H9 (cell line): ENCODE measurements at regions not wholly inside any gene's neighbourhood (a gene's known extent, or its start where the extent isn't known, plus 50 kb on each side); places are given as distances from the start of the nearest gene placed in this dataset.

Experiments used
- DNase-seq: peaks from one replicate; pipeline ENCODE4 v3.0.0-alpha.2; 2017
- H2AFZ ChIP-seq: one replicate; pipeline ENCODE4 v1.6.1; 2013; ENCODE audit warnings: mild to moderate bottlenecking, low read length, control low read depth, moderate library complexity
- H2AK5ac ChIP-seq: 2 replicates; pipeline ENCODE4 v1.6.1; 2013; ENCODE audit warnings: low read length, control low read depth, mixed read lengths; ENCODE audit not compliant: insufficient read length
- H2BK120ac ChIP-seq: one replicate; pipeline ENCODE4 v1.6.1; 2013; ENCODE audit warnings: low read depth, mild to moderate bottlenecking, low read length, control low read depth, inconsistent platforms; ENCODE audit not compliant: poor library complexity, severe bottlenecking
- H2BK12ac ChIP-seq: 2 replicates; pipeline ENCODE4 v1.6.1; 2013; ENCODE audit warnings: low read length, control low read depth, mixed read lengths, low read depth; ENCODE audit not compliant: insufficient read length
- H2BK15ac ChIP-seq: 2 replicates; pipeline ENCODE4 v1.6.1; 2013; ENCODE audit warnings: low read depth, low read length, control low read depth
- H2BK20ac ChIP-seq: one replicate; pipeline ENCODE4 v1.6.1; 2013; ENCODE audit warnings: low read depth, mild to moderate bottlenecking, low read length, control low read depth, inconsistent platforms; ENCODE audit not compliant: poor library complexity, severe bottlenecking
- H2BK5ac ChIP-seq: 2 replicates; pipeline ENCODE4 v1.6.1; 2013; ENCODE audit warnings: low read length, control low read depth, mixed read lengths; ENCODE audit not compliant: insufficient read length
- H3K14ac ChIP-seq: 2 replicates; pipeline ENCODE4 v1.6.1; 2013; ENCODE audit warnings: low read length, control low read depth; ENCODE audit not compliant: insufficient read depth
- H3K18ac ChIP-seq: 2 replicates; pipeline ENCODE4 v1.6.1; 2013; ENCODE audit warnings: low read depth, mild to moderate bottlenecking, mixed read lengths, low read length, control low read depth; ENCODE audit not compliant: insufficient read length
- H3K23ac ChIP-seq: 2 replicates; pipeline ENCODE4 v1.6.1; 2013; ENCODE audit warnings: low read length, control low read depth, mixed read lengths, low read depth; ENCODE audit not compliant: insufficient read length
- H3K23me2 ChIP-seq: 2 replicates; pipeline ENCODE4 v1.6.1; 2013; ENCODE audit warnings: low read depth, mild to moderate bottlenecking, mixed read lengths, low read length, control low read depth; ENCODE audit not compliant: insufficient read length, poor library complexity, severe bottlenecking
- H3K27ac ChIP-seq: 2 replicates; pipeline ENCODE4 v1.5.1; 2013; ENCODE audit warnings: low read length, control low read depth, mixed read lengths, low read depth; ENCODE audit not compliant: insufficient read length
- H3K27me3 ChIP-seq: 2 replicates; pipeline ENCODE4 v1.6.1; 2013; ENCODE audit warnings: low read length, control low read depth, inconsistent platforms; ENCODE audit not compliant: insufficient read depth
- H3K4ac ChIP-seq: 2 replicates; pipeline ENCODE4 v1.6.1; 2013; ENCODE audit warnings: low read depth, mild to moderate bottlenecking, control low read depth, inconsistent platforms, low read length, moderate library complexity
- H3K4me1 ChIP-seq: 2 replicates; pipeline ENCODE4 v1.6.1; 2013; ENCODE audit warnings: low read length, control low read depth, inconsistent platforms; ENCODE audit not compliant: insufficient read depth
- H3K4me2 ChIP-seq: 2 replicates; pipeline ENCODE4 v1.6.1; 2013; ENCODE audit warnings: low read length, control low read depth, mixed read lengths; ENCODE audit not compliant: insufficient read length, insufficient read depth
- H3K56ac ChIP-seq: 2 replicates; pipeline ENCODE4 v1.6.1; 2013; ENCODE audit warnings: low read depth, mild to moderate bottlenecking, mixed read lengths, low read length, control low read depth; ENCODE audit not compliant: insufficient read length
- H3K79me1 ChIP-seq: 2 replicates; pipeline ENCODE4 v1.6.1; 2013; ENCODE audit warnings: low read depth, mild to moderate bottlenecking, moderate library complexity, low read length, control low read depth, inconsistent platforms; ENCODE audit not compliant: insufficient read depth, poor library complexity, severe bottlenecking
- H3K79me2 ChIP-seq: 2 replicates; pipeline ENCODE4 v1.6.1; 2013; ENCODE audit warnings: low read length, control low read depth, inconsistent platforms; ENCODE audit not compliant: insufficient read depth
- H3K9ac ChIP-seq: 2 replicates; pipeline ENCODE4 v1.6.1; 2013; ENCODE audit warnings: low read length, control low read depth, mixed read lengths; ENCODE audit not compliant: insufficient read length; ENCODE audit errors: extremely low read depth
- H3K9me3 ChIP-seq: one replicate; pipeline ENCODE4 v1.6.1; 2013; ENCODE audit warnings: low read depth, low read length, inconsistent platforms; ENCODE audit not compliant: control insufficient read depth
- H3T11ph ChIP-seq: one replicate; pipeline ENCODE4 v1.6.1; 2013; ENCODE audit warnings: mild to moderate bottlenecking, low read length, control low read depth, inconsistent platforms
- H4K20me1 ChIP-seq: one replicate; pipeline ENCODE4 v1.6.1; 2013; ENCODE audit not compliant: control insufficient read depth, insufficient read length, insufficient read depth
- H4K5ac ChIP-seq: 2 replicates; pipeline ENCODE4 v1.6.1; 2013; ENCODE audit warnings: low read depth, mild to moderate bottlenecking, mixed read lengths, low read length, control low read depth; ENCODE audit not compliant: insufficient read length
- H4K8ac ChIP-seq: replicated peaks from 2 replicates; pipeline ENCODE4 v1.6.1; 2013; ENCODE audit warnings: low read length, control low read depth, mixed read lengths, low read depth; ENCODE audit not compliant: insufficient read length
- H4K91ac ChIP-seq: 2 replicates; pipeline ENCODE4 v1.6.1; 2013; ENCODE audit warnings: low read depth, mild to moderate bottlenecking, moderate library complexity, mixed read lengths, low read length, control low read depth; ENCODE audit not compliant: insufficient read length
- H3K27ac Mint-ChIP-seq, 3 experiments: 2 replicates in 2 of 3; 3 replicates in 1 of 3; pipeline ENCODE4 v1.8.0; 2020 to 2021; ENCODE audit warnings: mixed read lengths in 3 of 3, mild to moderate bottlenecking in 1 of 3, moderate library complexity in 1 of 3
- H3K27me3 Mint-ChIP-seq: 2 replicates; pipeline ENCODE4 v1.8.0; 2021; ENCODE audit warnings: low read depth, mild to moderate bottlenecking, moderate library complexity, mixed read lengths
- H3K36me3 Mint-ChIP-seq, 3 experiments: 2 replicates in 2 of 3; 3 replicates in 1 of 3; pipeline ENCODE4 v1.8.0; 2020 to 2021; ENCODE audit warnings: low read depth in 3 of 3, mixed read lengths in 3 of 3; ENCODE audit not compliant: insufficient read depth in 1 of 3
- H3K4me1 Mint-ChIP-seq, 2 experiments: 2 replicates each; pipeline ENCODE4 v1.8.0; 2020; ENCODE audit warnings: mixed read lengths in 2 of 2
- H3K4me3 Mint-ChIP-seq, 2 experiments: 2 replicates in 1 of 2; 3 replicates in 1 of 2; pipeline ENCODE4 v1.8.0; 2020 to 2021; ENCODE audit warnings: mild to moderate bottlenecking in 2 of 2, mixed read lengths in 2 of 2, moderate library complexity in 1 of 2
- H3K9me3 Mint-ChIP-seq, 2 experiments: 2 replicates in 1 of 2; 3 replicates in 1 of 2; pipeline ENCODE4 v1.8.0; 2020; ENCODE audit warnings: mild to moderate bottlenecking in 2 of 2, mixed read lengths in 2 of 2, moderate library complexity in 1 of 2
- WGBS: extraction: QIAGEN DNeasy Blood & Tissue Kit; methylation state at CpG from one replicate; pipeline ENCODE4 v1.1.7; 2013; ENCODE audit warnings: missing lambda C conversion rate, low lambda C conversion rate, mixed read lengths; ENCODE audit not compliant: insufficient read length; ENCODE audit errors: extremely low coverage; 5-methylcytosine and 5-hydroxymethylcytosine counted together
- TF ChIP-seq, protein P1 (sequence below): fragments of 200-600 bp; sonication (generic); conservative IDR thresholded peaks from 3 replicates; pipeline ENCODE4 v1.8.0; 2021; ENCODE audit warnings: antibody characterized with exemption, mild to moderate bottlenecking

- no peak overlapping the region for H3K18ac ChIP-seq
- no peak for DNase-seq
Measured at GRCh38 chr12:94900496-94900895, 103.0 kb downstream of the NDUFA12 start.

More at GRCh38 chr12:94900496-94900895, 103.0 kb downstream of the NDUFA12 start:
- no peaks in the 10 kb centered on the region for H3K79me2 ChIP-seq
- no peak overlapping the region for H3K4ac ChIP-seq
- H3K23me2 ChIP-seq, result no peaks in the 10 kb centered on the region
- Mint-ChIP-seq H3K27ac (no peak overlapping the region), H3K4me3 (no peak overlapping the region), H3K4me1 (0 out of 4 replicates have a peak, but pooled peaks cover 0 to 4% of the 10 kb centered on the region in 2 experiments), H3K27me3 (no peaks in the 10 kb centered on the region), H3K9me3 (peaks cover 5 to 10% of the 10 kb centered on the region in 2 experiments), H3K36me3 (peaks cover 2 to 4% (median 4%) of the 10 kb centered on the region in 3 experiments; a peak in 5 of 7 replicates)
- no peaks in the 10 kb centered on the region for H3K27me3 ChIP-seq
- no peak overlapping the region for H4K91ac ChIP-seq
- H2BK5ac ChIP-seq, result no peak overlapping the region
- no peak overlapping the region for H3K14ac ChIP-seq
- H4K20me1 ChIP-seq, result no peaks in the 10 kb centered on the region
- H2BK15ac ChIP-seq, result no peak overlapping the region
- no peak overlapping the region for H2AK5ac ChIP-seq
- no peak overlapping the region for H2AFZ ChIP-seq
- WGBS, result no CpG with 5 or more reads among the region's 2 CpGs
- H2BK120ac ChIP-seq, result no peak overlapping the region
- no peak overlapping the region for H3T11ph ChIP-seq
- no peak overlapping the region for H3K4me2 ChIP-seq
- H3K27ac ChIP-seq, result no peak overlapping the region
- H3K56ac ChIP-seq, result no peak overlapping the region
- no peak overlapping the region for H3K23ac ChIP-seq
- no peaks in the 10 kb centered on the region for H3K9me3 ChIP-seq
- H4K5ac ChIP-seq, result no peak overlapping the region
- H3K9ac ChIP-seq, result no peak overlapping the region
- no peaks in the 10 kb centered on the region for H3K79me1 ChIP-seq
- TF ChIP-seq, protein P1, sequence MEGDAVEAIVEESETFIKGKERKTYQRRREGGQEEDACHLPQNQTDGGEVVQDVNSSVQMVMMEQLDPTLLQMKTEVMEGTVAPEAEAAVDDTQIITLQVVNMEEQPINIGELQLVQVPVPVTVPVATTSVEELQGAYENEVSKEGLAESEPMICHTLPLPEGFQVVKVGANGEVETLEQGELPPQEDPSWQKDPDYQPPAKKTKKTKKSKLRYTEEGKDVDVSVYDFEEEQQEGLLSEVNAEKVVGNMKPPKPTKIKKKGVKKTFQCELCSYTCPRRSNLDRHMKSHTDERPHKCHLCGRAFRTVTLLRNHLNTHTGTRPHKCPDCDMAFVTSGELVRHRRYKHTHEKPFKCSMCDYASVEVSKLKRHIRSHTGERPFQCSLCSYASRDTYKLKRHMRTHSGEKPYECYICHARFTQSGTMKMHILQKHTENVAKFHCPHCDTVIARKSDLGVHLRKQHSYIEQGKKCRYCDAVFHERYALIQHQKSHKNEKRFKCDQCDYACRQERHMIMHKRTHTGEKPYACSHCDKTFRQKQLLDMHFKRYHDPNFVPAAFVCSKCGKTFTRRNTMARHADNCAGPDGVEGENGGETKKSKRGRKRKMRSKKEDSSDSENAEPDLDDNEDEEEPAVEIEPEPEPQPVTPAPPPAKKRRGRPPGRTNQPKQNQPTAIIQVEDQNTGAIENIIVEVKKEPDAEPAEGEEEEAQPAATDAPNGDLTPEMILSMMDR, result no peak
- H2BK20ac ChIP-seq, result no peak overlapping the region
- no peak overlapping the region for H2BK12ac ChIP-seq
- H3K4me1 ChIP-seq, result no peaks in the 10 kb centered on the region
- H4K8ac ChIP-seq, result no peak overlapping the region
